ENCODE measurements at regions not wholly inside any gene's neighbourhood (a gene's known extent, or its start where the extent isn't known, plus 50 kb on each side); places are given as distances from the start of the nearest gene placed in this dataset.

DNA sequence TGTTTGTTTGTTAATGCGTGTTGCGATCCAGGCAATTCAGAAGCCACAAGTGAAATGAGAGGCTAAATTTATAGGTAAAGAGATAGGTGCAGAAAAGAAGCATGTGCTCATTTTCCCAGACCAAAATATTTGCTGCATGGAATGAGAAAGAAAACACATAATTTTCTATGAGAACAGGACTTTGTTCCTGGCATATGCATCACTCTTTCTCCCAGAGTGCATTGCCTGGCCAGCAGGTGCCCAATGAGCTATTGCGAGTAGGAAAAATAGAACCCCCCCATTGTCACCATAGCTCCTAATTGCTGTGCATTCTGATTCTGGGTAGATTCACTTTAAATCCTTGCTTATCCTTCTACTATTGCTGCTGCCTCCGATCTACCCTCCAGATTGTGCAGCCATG is 410.4 kb downstream of the PMP22 start:
- no peak overlapping the region for H2AFZ ChIP-seq (ENCODE audit: low read length)
- DNase-seq (ENCODE audit: low spot score) (no peak), ATAC-seq (no peak), FAIRE-seq (no peak)
- no peak overlapping the region for H3K27ac ChIP-seq (ENCODE audit: extremely low read length, insufficient read depth, low read length)
- intact Hi-C loops (cut with micrococcal nuclease; ENCODE audit: unreplicated experiment) (no loop called here), in situ Hi-C loops (cut with HindIII; ENCODE audit: extremely low pct_ligation_motif_present, low pct_unique_long_range_greater_than_20kb) (no loop called here)
- H3K79me2 ChIP-seq (ENCODE audit: insufficient read depth, low read length), result no peaks in the 10 kb centered on the region
- H3K9ac ChIP-seq (ENCODE audit: insufficient read depth, low read depth, low read length), result no peak overlapping the region
- H3K4me2 ChIP-seq (ENCODE audit: low read depth, low read length), result no peak overlapping the region
- POLR2A ChIA-PET, result no interaction called here
- H3K4me3 ChIP-seq (replicated peaks in 1 of 3; ENCODE audit: insufficient read depth in 1 of 3, low read depth in 2 of 3, low read length in 3 of 3), result no peak overlapping the region
- H4K20me1 ChIP-seq (ENCODE audit: insufficient read depth, low read length), result no peaks in the 10 kb centered on the region
- WGBS (ENCODE audit: low lambda C conversion rate), result 61% methylated on average over 4 of the region's 4 CpGs
- no peaks in the 10 kb centered on the region for H3K4me1 ChIP-seq (ENCODE audit: insufficient read depth, low read length)
- H3K27me3 ChIP-seq (ENCODE audit: control insufficient read depth in 1 of 2, insufficient read depth in 2 of 2, low read length in 2 of 2), result no peaks in the 10 kb centered on the region
- CTCF ChIA-PET (ENCODE audit: low intra/inter-chr PET ratio, low total read pairs), result no interaction called here
- H3K9me3 ChIP-seq (ENCODE audit: low read length), result no peaks in the 10 kb centered on the region
- no peaks in the 10 kb centered on the region for H3K36me3 ChIP-seq (replicated peaks in 1 of 2; ENCODE audit: control insufficient read depth in 1 of 2, insufficient read depth in 2 of 2, low read length in 2 of 2)
- no TSS peak for BruUV-seq (replicated peaks)
- no peak for TF ChIP-seq MYNN (CRISPR knock-in tag; IDR thresholded peaks at IDR 0.05; ENCODE audit: low read depth)
- no peak for TF ChIP-seq BRD4 (CRISPR knock-in tag; IDR thresholded peaks at IDR 0.05)
- no peak for TF ChIP-seq ZNF331 (CRISPR knock-in tag; IDR thresholded peaks at IDR 0.05)
- TF ChIP-seq, protein P1, sequence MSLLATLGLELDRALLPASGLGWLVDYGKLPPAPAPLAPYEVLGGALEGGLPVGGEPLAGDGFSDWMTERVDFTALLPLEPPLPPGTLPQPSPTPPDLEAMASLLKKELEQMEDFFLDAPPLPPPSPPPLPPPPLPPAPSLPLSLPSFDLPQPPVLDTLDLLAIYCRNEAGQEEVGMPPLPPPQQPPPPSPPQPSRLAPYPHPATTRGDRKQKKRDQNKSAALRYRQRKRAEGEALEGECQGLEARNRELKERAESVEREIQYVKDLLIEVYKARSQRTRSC (CRISPR knock-in tag; IDR thresholded peaks at IDR 0.05; ENCODE audit: low read depth), result no peak
- TF ChIP-seq ZNF430 (CRISPR knock-in tag; IDR thresholded peaks at IDR 0.05), result no peak
- TF ChIP-seq MYC (CRISPR knock-in tag; IDR thresholded peaks at IDR 0.05; ENCODE audit: borderline replicate concordance), result no peak
- TF ChIP-seq, protein P2, sequence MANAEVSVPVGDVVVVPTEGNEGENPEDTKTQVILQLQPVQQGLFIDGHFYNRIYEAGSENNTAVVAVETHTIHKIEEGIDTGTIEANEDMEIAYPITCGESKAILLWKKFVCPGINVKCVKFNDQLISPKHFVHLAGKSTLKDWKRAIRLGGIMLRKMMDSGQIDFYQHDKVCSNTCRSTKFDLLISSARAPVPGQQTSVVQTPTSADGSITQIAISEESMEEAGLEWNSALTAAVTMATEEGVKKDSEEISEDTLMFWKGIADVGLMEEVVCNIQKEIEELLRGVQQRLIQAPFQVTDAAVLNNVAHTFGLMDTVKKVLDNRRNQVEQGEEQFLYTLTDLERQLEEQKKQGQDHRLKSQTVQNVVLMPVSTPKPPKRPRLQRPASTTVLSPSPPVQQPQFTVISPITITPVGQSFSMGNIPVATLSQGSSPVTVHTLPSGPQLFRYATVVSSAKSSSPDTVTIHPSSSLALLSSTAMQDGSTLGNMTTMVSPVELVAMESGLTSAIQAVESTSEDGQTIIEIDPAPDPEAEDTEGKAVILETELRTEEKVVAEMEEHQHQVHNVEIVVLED (CRISPR knock-in tag; IDR thresholded peaks at IDR 0.05; ENCODE audit: borderline replicate concordance), result no peak
- no peak for TF ChIP-seq NRL (CRISPR knock-in tag; IDR thresholded peaks at IDR 0.05; ENCODE audit: borderline replicate concordance)
- TF ChIP-seq, protein P3, sequence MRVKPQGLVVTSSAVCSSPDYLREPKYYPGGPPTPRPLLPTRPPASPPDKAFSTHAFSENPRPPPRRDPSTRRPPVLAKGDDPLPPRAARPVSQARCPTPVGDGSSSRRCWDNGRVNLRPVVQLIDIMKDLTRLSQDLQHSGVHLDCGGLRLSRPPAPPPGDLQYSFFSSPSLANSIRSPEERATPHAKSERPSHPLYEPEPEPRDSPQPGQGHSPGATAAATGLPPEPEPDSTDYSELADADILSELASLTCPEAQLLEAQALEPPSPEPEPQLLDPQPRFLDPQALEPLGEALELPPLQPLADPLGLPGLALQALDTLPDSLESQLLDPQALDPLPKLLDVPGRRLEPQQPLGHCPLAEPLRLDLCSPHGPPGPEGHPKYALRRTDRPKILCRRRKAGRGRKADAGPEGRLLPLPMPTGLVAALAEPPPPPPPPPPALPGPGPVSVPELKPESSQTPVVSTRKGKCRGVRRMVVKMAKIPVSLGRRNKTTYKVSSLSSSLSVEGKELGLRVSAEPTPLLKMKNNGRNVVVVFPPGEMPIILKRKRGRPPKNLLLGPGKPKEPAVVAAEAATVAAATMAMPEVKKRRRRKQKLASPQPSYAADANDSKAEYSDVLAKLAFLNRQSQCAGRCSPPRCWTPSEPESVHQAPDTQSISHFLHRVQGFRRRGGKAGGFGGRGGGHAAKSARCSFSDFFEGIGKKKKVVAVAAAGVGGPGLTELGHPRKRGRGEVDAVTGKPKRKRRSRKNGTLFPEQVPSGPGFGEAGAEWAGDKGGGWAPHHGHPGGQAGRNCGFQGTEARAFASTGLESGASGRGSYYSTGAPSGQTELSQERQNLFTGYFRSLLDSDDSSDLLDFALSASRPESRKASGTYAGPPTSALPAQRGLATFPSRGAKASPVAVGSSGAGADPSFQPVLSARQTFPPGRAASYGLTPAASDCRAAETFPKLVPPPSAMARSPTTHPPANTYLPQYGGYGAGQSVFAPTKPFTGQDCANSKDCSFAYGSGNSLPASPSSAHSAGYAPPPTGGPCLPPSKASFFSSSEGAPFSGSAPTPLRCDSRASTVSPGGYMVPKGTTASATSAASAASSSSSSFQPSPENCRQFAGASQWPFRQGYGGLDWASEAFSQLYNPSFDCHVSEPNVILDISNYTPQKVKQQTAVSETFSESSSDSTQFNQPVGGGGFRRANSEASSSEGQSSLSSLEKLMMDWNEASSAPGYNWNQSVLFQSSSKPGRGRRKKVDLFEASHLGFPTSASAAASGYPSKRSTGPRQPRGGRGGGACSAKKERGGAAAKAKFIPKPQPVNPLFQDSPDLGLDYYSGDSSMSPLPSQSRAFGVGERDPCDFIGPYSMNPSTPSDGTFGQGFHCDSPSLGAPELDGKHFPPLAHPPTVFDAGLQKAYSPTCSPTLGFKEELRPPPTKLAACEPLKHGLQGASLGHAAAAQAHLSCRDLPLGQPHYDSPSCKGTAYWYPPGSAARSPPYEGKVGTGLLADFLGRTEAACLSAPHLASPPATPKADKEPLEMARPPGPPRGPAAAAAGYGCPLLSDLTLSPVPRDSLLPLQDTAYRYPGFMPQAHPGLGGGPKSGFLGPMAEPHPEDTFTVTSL (CRISPR knock-in tag; IDR thresholded peaks at IDR 0.05; ENCODE audit: borderline replicate concordance), result no peak
- TF ChIP-seq THAP11 (CRISPR knock-in tag; IDR thresholded peaks at IDR 0.05), result no peak
- no peak for TF ChIP-seq PCBP2 (optimal IDR thresholded peaks at IDR 0.05; ENCODE audit: low read depth, low read length, poor library complexity, severe bottlenecking)
- TF ChIP-seq, protein P4, sequence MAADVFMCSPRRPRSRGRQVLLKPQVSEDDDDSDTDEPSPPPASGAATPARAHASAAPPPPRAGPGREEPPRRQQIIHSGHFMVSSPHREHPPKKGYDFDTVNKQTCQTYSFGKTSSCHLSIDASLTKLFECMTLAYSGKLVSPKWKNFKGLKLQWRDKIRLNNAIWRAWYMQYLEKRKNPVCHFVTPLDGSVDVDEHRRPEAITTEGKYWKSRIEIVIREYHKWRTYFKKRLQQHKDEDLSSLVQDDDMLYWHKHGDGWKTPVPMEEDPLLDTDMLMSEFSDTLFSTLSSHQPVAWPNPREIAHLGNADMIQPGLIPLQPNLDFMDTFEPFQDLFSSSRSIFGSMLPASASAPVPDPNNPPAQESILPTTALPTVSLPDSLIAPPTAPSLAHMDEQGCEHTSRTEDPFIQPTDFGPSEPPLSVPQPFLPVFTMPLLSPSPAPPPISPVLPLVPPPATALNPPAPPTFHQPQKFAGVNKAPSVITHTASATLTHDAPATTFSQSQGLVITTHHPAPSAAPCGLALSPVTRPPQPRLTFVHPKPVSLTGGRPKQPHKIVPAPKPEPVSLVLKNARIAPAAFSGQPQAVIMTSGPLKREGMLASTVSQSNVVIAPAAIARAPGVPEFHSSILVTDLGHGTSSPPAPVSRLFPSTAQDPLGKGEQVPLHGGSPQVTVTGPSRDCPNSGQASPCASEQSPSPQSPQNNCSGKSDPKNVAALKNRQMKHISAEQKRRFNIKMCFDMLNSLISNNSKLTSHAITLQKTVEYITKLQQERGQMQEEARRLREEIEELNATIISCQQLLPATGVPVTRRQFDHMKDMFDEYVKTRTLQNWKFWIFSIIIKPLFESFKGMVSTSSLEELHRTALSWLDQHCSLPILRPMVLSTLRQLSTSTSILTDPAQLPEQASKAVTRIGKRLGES (CRISPR knock-in tag; IDR thresholded peaks at IDR 0.05; ENCODE audit: borderline replicate concordance), result no peak
- TF ChIP-seq ZNF180 (CRISPR knock-in tag; IDR thresholded peaks at IDR 0.05; ENCODE audit: borderline replicate concordance, low read depth), result no peak

All from HepG2 (cell line).